ENCODE measurements at regions not wholly inside any gene's neighbourhood (a gene's known extent, or its start where the extent isn't known, plus 50 kb on each side); places are given as distances from the start of the nearest gene placed in this dataset.

GRCh38 chr5:6255956-6256355 is 122.4 kb downstream of the MED10 start:
- Histone ChIP-seq H2AFZ (ENCODE audit: low read length) (no peak overlapping the region), H3K27me3 (ENCODE audit: insufficient read depth, low read length) (no peaks in the 10 kb centered on the region), H3K4me3 (ENCODE audit: insufficient read depth, low read length) (no peak overlapping the region), H3K9me3 (ENCODE audit: low read depth, low read length) (peaks cover 1% of the 10 kb centered on the region), H4K20me1 (ENCODE audit: insufficient read depth, low read length) (no peaks in the 10 kb centered on the region), H3K4me2 (ENCODE audit: insufficient read depth, low read length) (no peak overlapping the region), H3K4me1 (ENCODE audit: insufficient read depth, low read length) (no peaks in the 10 kb centered on the region), H3K79me2 (ENCODE audit: insufficient read depth, low read length) (no peaks in the 10 kb centered on the region), H3K36me3 (ENCODE audit: insufficient read depth, low read length) (no peaks in the 10 kb centered on the region), H3K27ac (ENCODE audit: low read depth, low read length) (no peak overlapping the region)
- no peak for DNase-seq (ENCODE audit: insufficient read length, low spot score, missing footprints)
- no peak for TF ChIP-seq CTCF (IDR thresholded peaks at IDR 0.05; ENCODE audit: extremely low read depth, low read depth, low read length)

GRCh38 chr5:6253846-6254245 is 124.5 kb downstream of the MED10 start:
- H3K27me3 ChIP-seq (ENCODE audit: insufficient read depth, low read length): no peaks in the 10 kb centered on the region
- TF ChIP-seq CTCF (IDR thresholded peaks at IDR 0.05; ENCODE audit: extremely low read depth, low read depth, low read length): no peak
- no peaks in the 10 kb centered on the region for H4K20me1 ChIP-seq (ENCODE audit: insufficient read depth, low read length)
- H3K4me1 ChIP-seq (ENCODE audit: insufficient read depth, low read length): no peaks in the 10 kb centered on the region
- DNase-seq (ENCODE audit: insufficient read length, low spot score, missing footprints): no peak
- no peak overlapping the region for H3K4me2 ChIP-seq (ENCODE audit: insufficient read depth, low read length)
- H3K9me3 ChIP-seq (ENCODE audit: low read depth, low read length): no peaks in the 10 kb centered on the region
- no peak overlapping the region for H3K4me3 ChIP-seq (ENCODE audit: insufficient read depth, low read length)
- H3K27ac ChIP-seq (ENCODE audit: low read depth, low read length): no peak overlapping the region
- no peak overlapping the region for H2AFZ ChIP-seq (ENCODE audit: low read length)
- no peaks in the 10 kb centered on the region for H3K36me3 ChIP-seq (ENCODE audit: insufficient read depth, low read length)
- no peaks in the 10 kb centered on the region for H3K79me2 ChIP-seq (ENCODE audit: insufficient read depth, low read length)

GRCh38 chr5:6253281-6253680 is 125.1 kb downstream of the MED10 start:
- no peak for TF ChIP-seq CTCF (IDR thresholded peaks at IDR 0.05; ENCODE audit: extremely low read depth, low read depth, low read length)

GRCh38 chr5:6252581-6252980 is 125.8 kb downstream of the MED10 start:
- Histone ChIP-seq H3K4me3 (ENCODE audit: insufficient read depth, low read length) (no peak overlapping the region), H3K36me3 (ENCODE audit: insufficient read depth, low read length) (no peaks in the 10 kb centered on the region)
- TF ChIP-seq CTCF (IDR thresholded peaks at IDR 0.05; ENCODE audit: extremely low read depth, low read depth, low read length): no peak

More at GRCh38 chr5:6253281-6253680, 125.1 kb downstream of the MED10 start:
- H3K36me3 ChIP-seq (ENCODE audit: insufficient read depth, low read length): no peaks in the 10 kb centered on the region
- no peak overlapping the region for H3K4me2 ChIP-seq (ENCODE audit: insufficient read depth, low read length)
- no peaks in the 10 kb centered on the region for H3K4me1 ChIP-seq (ENCODE audit: insufficient read depth, low read length)
- no peak overlapping the region for H2AFZ ChIP-seq (ENCODE audit: low read length)
- H3K9me3 ChIP-seq (ENCODE audit: low read depth, low read length): no peaks in the 10 kb centered on the region
- H3K27ac ChIP-seq (ENCODE audit: low read depth, low read length): no peak overlapping the region
- H3K27me3 ChIP-seq (ENCODE audit: insufficient read depth, low read length): no peaks in the 10 kb centered on the region
- no peaks in the 10 kb centered on the region for H3K79me2 ChIP-seq (ENCODE audit: insufficient read depth, low read length)
- H4K20me1 ChIP-seq (ENCODE audit: insufficient read depth, low read length): no peaks in the 10 kb centered on the region
- H3K4me3 ChIP-seq (ENCODE audit: insufficient read depth, low read length): no peak overlapping the region
- DNase-seq (ENCODE audit: insufficient read length, low spot score, missing footprints): no peak

More at GRCh38 chr5:6252581-6252980, 125.8 kb downstream of the MED10 start:
- Histone ChIP-seq H4K20me1 (ENCODE audit: insufficient read depth, low read length) (no peaks in the 10 kb centered on the region), H3K9me3 (ENCODE audit: low read depth, low read length) (no peaks in the 10 kb centered on the region), H3K79me2 (ENCODE audit: insufficient read depth, low read length) (no peaks in the 10 kb centered on the region), H3K27ac (ENCODE audit: low read depth, low read length) (no peak overlapping the region), H2AFZ (ENCODE audit: low read length) (no peak overlapping the region), H3K27me3 (ENCODE audit: insufficient read depth, low read length) (no peaks in the 10 kb centered on the region), H3K4me1 (ENCODE audit: insufficient read depth, low read length) (no peaks in the 10 kb centered on the region), H3K4me2 (ENCODE audit: insufficient read depth, low read length) (no peak overlapping the region)
- no peak for DNase-seq (ENCODE audit: insufficient read length, low spot score, missing footprints)
